Vagina (tissue), 2 donors: ENCODE measurements at regions not wholly inside any gene's neighbourhood (a gene's known extent, or its start where the extent isn't known, plus 50 kb on each side); places are given as distances from the start of the nearest gene placed in this dataset.

Source experiments
- CTCF ChIP-seq, 3 experiments: fragments of 450-650 bp in 2 of 3; fragments of 200-600 bp in 1 of 3; sonication (generic) in 1 of 3; IDR thresholded peaks; one replicate each; pipeline ENCODE4 v1.5.1; 2017 to 2019; ENCODE audit warnings: antibody characterized with exemption in 3 of 3, mild to moderate bottlenecking in 2 of 3, moderate library complexity in 2 of 3
- POLR2A ChIP-seq, 2 donors: fragments of 450-650 bp; IDR thresholded peaks; one replicate each; pipeline ENCODE4 v1.6.1; 2017; ENCODE audit warnings: antibody characterized with exemption in 2 of 2, mild to moderate bottlenecking in 2 of 2, moderate library complexity in 2 of 2
- POLR2AphosphoS5 ChIP-seq, 2 donors: sonication (generic); formaldehyde crosslinking; IDR thresholded peaks; one replicate each; pipeline ENCODE4 v1.9.0; 2017; ENCODE audit warnings: antibody characterized with exemption in 2 of 2, mild to moderate bottlenecking in 2 of 2, low read depth in 1 of 2; ENCODE audit not compliant: insufficient read depth in 1 of 2

- TF ChIP-seq CTCF (IDR thresholded peaks at IDR 0.05) = no peak
- TF ChIP-seq POLR2A (IDR thresholded peaks at IDR 0.05) = no peak
- TF ChIP-seq POLR2AphosphoS5 (IDR thresholded peaks at IDR 0.05; ENCODE audit: insufficient read depth in 1 of 2, low read depth in 1 of 2) = no peak
These were observed 391.7 kb downstream of the TFEC start for GRCh38 chr7:115638853-115639252.
